ENCODE measurements at regions not wholly inside any gene's neighbourhood (a gene's known extent, or its start where the extent isn't known, plus 50 kb on each side); places are given as distances from the start of the nearest gene placed in this dataset.

- Histone ChIP-seq H3K9ac (ENCODE audit: low read length) (no peak overlapping the region), H3K27ac (ENCODE audit: low read length) (no peak overlapping the region)
- TF ChIP-seq POLR2AphosphoS5 (IDR thresholded peaks at IDR 0.05), result no peak
- no peak for TF ChIP-seq REST (IDR thresholded peaks at IDR 0.05; ENCODE audit: borderline replicate concordance)
- TF ChIP-seq RAD21 (conservative IDR thresholded peaks at IDR 0.05), result no peak
- TF ChIP-seq EP300 (conservative IDR thresholded peaks at IDR 0.05; ENCODE audit: poor library complexity, severe bottlenecking), result no peak
- TF ChIP-seq SMC3 (conservative IDR thresholded peaks at IDR 0.05; ENCODE audit: poor library complexity), result no peak
- no peak for TF ChIP-seq TAF1 (IDR thresholded peaks at IDR 0.05; ENCODE audit: low read depth)
- no peak for TF ChIP-seq CTCF (IDR thresholded peaks at IDR 0.05; ENCODE audit: poor library complexity, severe bottlenecking)
- no peak for TF ChIP-seq EZH2 (IDR thresholded peaks at IDR 0.05; ENCODE audit: borderline replicate concordance, insufficient read depth, low read length, poor library complexity, severe bottlenecking)
- no peak for TF ChIP-seq MXI1 (conservative IDR thresholded peaks at IDR 0.05; ENCODE audit: poor library complexity, severe bottlenecking)
Measured at GRCh38 chr5:167943343-167943742, 348.1 kb upstream of the WWC1 start.

GRCh38 chr5:167944121-167944852 lies 347.2 kb upstream of the WWC1 start:
- Histone ChIP-seq H4K20me1 (ENCODE audit: insufficient read depth) (no peaks in the 10 kb centered on the region), H3K9me2 (ENCODE audit: insufficient read depth, low read length) (no peaks in the 10 kb centered on the region), H3K27ac (ENCODE audit: low read length) (no peak overlapping the region), H3K4me2 (ENCODE audit: low read length) (no peak overlapping the region), H3K9me3 (ENCODE audit: low read length) (no peaks in the 10 kb centered on the region), H3K79me2 (replicated peaks; ENCODE audit: insufficient read depth, low read length) (no peaks in the 10 kb centered on the region), H3K27me3 (ENCODE audit: insufficient read depth, low read depth, low read length) (no peaks in the 10 kb centered on the region), H3K4me3 (ENCODE audit: low read length) (no peak overlapping the region), H3K9ac (ENCODE audit: low read length) (no peak overlapping the region), H3F3A (ENCODE audit: insufficient read depth, low read length, poor library complexity, severe bottlenecking) (no peaks in the 10 kb centered on the region), H3K36me3 (ENCODE audit: insufficient read depth, low read length) (no peaks in the 10 kb centered on the region), H2AFZ (ENCODE audit: low read depth, low read length) (no peak overlapping the region)
- no peak for TF ChIP-seq SMC3 (conservative IDR thresholded peaks at IDR 0.05; ENCODE audit: poor library complexity)
- TF ChIP-seq CTCF (IDR thresholded peaks at IDR 0.05; ENCODE audit: poor library complexity, severe bottlenecking), result no peak
- no peak for TF ChIP-seq POLR2AphosphoS5 (IDR thresholded peaks at IDR 0.05)
- TF ChIP-seq REST (IDR thresholded peaks at IDR 0.05; ENCODE audit: borderline replicate concordance), result no peak
- TF ChIP-seq TAF1 (IDR thresholded peaks at IDR 0.05; ENCODE audit: low read depth), result no peak
- TF ChIP-seq EZH2 (IDR thresholded peaks at IDR 0.05; ENCODE audit: borderline replicate concordance, insufficient read depth, low read length, poor library complexity, severe bottlenecking), result no peak
- no peak for TF ChIP-seq EP300 (conservative IDR thresholded peaks at IDR 0.05; ENCODE audit: poor library complexity, severe bottlenecking)
- no peak for TF ChIP-seq RAD21 (conservative IDR thresholded peaks at IDR 0.05)
- TF ChIP-seq MXI1 (conservative IDR thresholded peaks at IDR 0.05; ENCODE audit: poor library complexity, severe bottlenecking), result no peak

More at GRCh38 chr5:167943343-167943742, 348.1 kb upstream of the WWC1 start:
- H3K9me2 ChIP-seq (ENCODE audit: insufficient read depth, low read length), result no peaks in the 10 kb centered on the region
- no peak overlapping the region for H3K4me3 ChIP-seq (ENCODE audit: low read length)
- no peak overlapping the region for H3K4me2 ChIP-seq (ENCODE audit: low read length)
- H3F3A ChIP-seq (ENCODE audit: insufficient read depth, low read length, poor library complexity, severe bottlenecking), result no peaks in the 10 kb centered on the region
- H3K79me2 ChIP-seq (replicated peaks; ENCODE audit: insufficient read depth, low read length), result no peaks in the 10 kb centered on the region
- no peaks in the 10 kb centered on the region for H3K9me3 ChIP-seq (ENCODE audit: low read length)
- H4K20me1 ChIP-seq (ENCODE audit: insufficient read depth), result no peaks in the 10 kb centered on the region
- H3K27me3 ChIP-seq (ENCODE audit: insufficient read depth, low read depth, low read length), result no peaks in the 10 kb centered on the region
- H3K36me3 ChIP-seq (ENCODE audit: insufficient read depth, low read length), result no peaks in the 10 kb centered on the region
- no peak overlapping the region for H2AFZ ChIP-seq (ENCODE audit: low read depth, low read length)
